ENCODE measurements at regions not wholly inside any gene's neighbourhood (a gene's known extent, or its start where the extent isn't known, plus 50 kb on each side); places are given as distances from the start of the nearest gene placed in this dataset.

DNA sequence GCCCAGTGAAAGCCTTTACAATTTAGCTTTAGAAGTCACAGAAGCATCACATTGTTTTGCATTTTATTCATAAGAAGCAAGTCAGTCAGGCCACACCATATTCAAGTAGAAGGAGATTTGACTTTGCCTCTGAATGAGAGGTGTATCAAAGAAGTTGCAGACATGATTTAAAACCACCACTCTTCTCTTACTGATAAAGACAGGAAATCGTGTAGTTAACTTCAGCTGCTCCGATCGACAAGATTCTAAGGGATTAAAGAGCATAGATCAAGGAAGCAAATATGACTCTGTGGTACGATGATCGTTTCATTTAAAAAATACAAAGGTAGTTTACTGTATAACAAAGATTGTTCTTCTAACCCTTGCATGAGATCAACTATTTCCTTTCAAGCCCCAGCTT is 328.0 kb upstream of the PPP1R2C start:
- Histone ChIP-seq H3K36me3 (replicated peaks; ENCODE audit: low read depth, low read length) (no peaks in the 10 kb centered on the region), H3K4me1 (ENCODE audit: low read length) (no peaks in the 10 kb centered on the region), H4K20me1 (ENCODE audit: insufficient read depth, low read length) (no peaks in the 10 kb centered on the region), H3K9ac (ENCODE audit: low read length) (no peak overlapping the region), H3K9me3 (ENCODE audit: insufficient read depth, low read length) (no peaks in the 10 kb centered on the region), H2AFZ (ENCODE audit: low read depth, low read length) (no peak overlapping the region), H3K4me2 (ENCODE audit: low read length) (no peak overlapping the region), H3K27ac (ENCODE audit: low read length) (no peak overlapping the region), H3K79me2 (ENCODE audit: low read length) (no peaks in the 10 kb centered on the region), H3K27me3 (ENCODE audit: low read depth, low read length) (no peaks in the 10 kb centered on the region), H3K4me3 (ENCODE audit: low read length) (no peak overlapping the region)
- TF ChIP-seq, protein P1, sequence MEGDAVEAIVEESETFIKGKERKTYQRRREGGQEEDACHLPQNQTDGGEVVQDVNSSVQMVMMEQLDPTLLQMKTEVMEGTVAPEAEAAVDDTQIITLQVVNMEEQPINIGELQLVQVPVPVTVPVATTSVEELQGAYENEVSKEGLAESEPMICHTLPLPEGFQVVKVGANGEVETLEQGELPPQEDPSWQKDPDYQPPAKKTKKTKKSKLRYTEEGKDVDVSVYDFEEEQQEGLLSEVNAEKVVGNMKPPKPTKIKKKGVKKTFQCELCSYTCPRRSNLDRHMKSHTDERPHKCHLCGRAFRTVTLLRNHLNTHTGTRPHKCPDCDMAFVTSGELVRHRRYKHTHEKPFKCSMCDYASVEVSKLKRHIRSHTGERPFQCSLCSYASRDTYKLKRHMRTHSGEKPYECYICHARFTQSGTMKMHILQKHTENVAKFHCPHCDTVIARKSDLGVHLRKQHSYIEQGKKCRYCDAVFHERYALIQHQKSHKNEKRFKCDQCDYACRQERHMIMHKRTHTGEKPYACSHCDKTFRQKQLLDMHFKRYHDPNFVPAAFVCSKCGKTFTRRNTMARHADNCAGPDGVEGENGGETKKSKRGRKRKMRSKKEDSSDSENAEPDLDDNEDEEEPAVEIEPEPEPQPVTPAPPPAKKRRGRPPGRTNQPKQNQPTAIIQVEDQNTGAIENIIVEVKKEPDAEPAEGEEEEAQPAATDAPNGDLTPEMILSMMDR (IDR thresholded peaks at IDR 0.05; ENCODE audit: low read depth, low read length) = no peak
- TF ChIP-seq EZH2phosphoT487 (IDR thresholded peaks at IDR 0.05; ENCODE audit: low read depth) = no peak

DNA sequence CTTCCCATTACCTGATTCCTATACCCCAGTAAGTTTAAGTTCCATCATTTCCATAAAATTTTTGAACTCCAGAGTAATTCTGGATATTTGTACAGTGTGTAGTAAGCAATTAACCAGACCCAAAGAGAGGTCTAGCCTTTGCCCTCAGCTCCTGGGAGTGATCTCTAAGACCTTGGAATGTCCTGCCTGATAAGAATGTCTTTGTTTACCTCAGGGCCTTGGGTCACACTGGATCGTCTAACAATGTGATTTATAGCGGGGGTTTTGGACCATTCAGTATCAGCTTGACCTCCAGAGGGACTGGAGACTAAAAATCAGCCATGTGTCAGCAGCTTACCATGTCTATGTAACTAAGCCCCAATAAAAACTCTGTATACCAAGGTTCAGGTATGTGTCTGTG is 330.9 kb upstream of the PPP1R2C start:
- Histone ChIP-seq H3K27me3 (ENCODE audit: low read depth, low read length) (no peaks in the 10 kb centered on the region), H3K36me3 (replicated peaks; ENCODE audit: low read depth, low read length) (no peaks in the 10 kb centered on the region), H4K20me1 (ENCODE audit: insufficient read depth, low read length) (no peaks in the 10 kb centered on the region), H3K4me1 (ENCODE audit: low read length) (no peaks in the 10 kb centered on the region), H3K4me3 (ENCODE audit: low read length) (no peak overlapping the region), H3K79me2 (ENCODE audit: low read length) (no peaks in the 10 kb centered on the region), H3K27ac (ENCODE audit: low read length) (no peak overlapping the region), H2AFZ (ENCODE audit: low read depth, low read length) (no peak overlapping the region), H3K4me2 (ENCODE audit: low read length) (no peak overlapping the region), H3K9ac (ENCODE audit: low read length) (no peak overlapping the region), H3K9me3 (ENCODE audit: insufficient read depth, low read length) (no peaks in the 10 kb centered on the region)
- no peak for TF ChIP-seq EZH2phosphoT487 (IDR thresholded peaks at IDR 0.05; ENCODE audit: low read depth)
- TF ChIP-seq, protein P1 (IDR thresholded peaks at IDR 0.05; ENCODE audit: low read depth, low read length) = no peak

DNA sequence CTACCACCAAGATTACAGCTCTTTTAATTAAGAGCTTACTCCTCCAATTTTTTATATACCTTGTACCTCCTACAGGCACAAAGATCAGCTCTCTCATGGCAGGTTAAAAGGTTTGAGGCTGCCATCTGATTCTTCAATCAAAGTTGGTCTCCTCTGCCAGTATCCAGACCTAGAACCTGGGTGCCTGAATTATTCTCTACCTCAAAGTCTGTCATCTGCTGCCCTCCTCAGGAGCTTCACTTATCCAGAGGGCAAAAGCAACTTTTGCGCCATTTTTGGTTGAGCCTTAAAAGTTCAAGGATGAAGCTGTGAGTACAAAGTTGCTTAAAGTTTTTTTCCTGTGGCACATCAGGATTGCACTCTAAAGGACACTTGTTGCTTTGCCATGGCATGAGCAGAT is 343.7 kb upstream of the PPP1R2C start:
- Histone ChIP-seq H3K27ac (ENCODE audit: low read length) (no peak overlapping the region), H3K9ac (ENCODE audit: low read length) (no peak overlapping the region), H3K36me3 (replicated peaks; ENCODE audit: low read depth, low read length) (no peaks in the 10 kb centered on the region), H3K4me3 (ENCODE audit: low read length) (no peak overlapping the region), H3K4me2 (ENCODE audit: low read length) (no peak overlapping the region), H3K4me1 (ENCODE audit: low read length) (peaks cover 6% of the 10 kb centered on the region), H2AFZ (ENCODE audit: low read depth, low read length) (no peak overlapping the region), H3K79me2 (ENCODE audit: low read length) (no peaks in the 10 kb centered on the region), H4K20me1 (ENCODE audit: insufficient read depth, low read length) (no peaks in the 10 kb centered on the region), H3K27me3 (ENCODE audit: low read depth, low read length) (no peaks in the 10 kb centered on the region), H3K9me3 (ENCODE audit: insufficient read depth, low read length) (no peaks in the 10 kb centered on the region)
- TF ChIP-seq, protein P1 (IDR thresholded peaks at IDR 0.05; ENCODE audit: low read depth, low read length) = peak; percentile 58
- no peak for TF ChIP-seq EZH2phosphoT487 (IDR thresholded peaks at IDR 0.05; ENCODE audit: low read depth)

DNA sequence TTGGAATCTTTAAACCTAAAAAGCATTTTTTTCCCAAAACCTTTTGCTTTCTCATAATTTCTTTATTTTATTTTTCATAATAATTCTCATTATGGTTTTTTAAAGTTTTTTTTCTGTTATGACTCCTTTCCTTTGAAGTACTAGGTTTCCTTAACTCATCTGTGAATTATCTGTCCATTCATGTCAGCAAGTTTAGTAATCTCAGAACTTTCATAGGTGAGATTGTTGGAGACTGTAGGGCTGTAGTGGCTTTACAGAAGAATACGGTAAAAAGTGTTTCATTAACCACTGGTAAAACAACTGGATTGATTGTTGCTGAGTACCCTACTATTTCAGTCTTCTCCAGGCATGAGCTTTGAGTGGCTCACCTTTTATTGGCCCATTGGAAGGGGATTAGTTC is 361.7 kb upstream of the PPP1R2C start:
- H3K27ac ChIP-seq (ENCODE audit: low read length) = no peak overlapping the region
- no peak overlapping the region for H2AFZ ChIP-seq (ENCODE audit: low read depth, low read length)
- no peaks in the 10 kb centered on the region for H3K27me3 ChIP-seq (ENCODE audit: low read depth, low read length)
- no peaks in the 10 kb centered on the region for H3K9me3 ChIP-seq (ENCODE audit: insufficient read depth, low read length)
- H3K4me3 ChIP-seq (ENCODE audit: low read length) = no peak overlapping the region
- no peaks in the 10 kb centered on the region for H4K20me1 ChIP-seq (ENCODE audit: insufficient read depth, low read length)
- H3K36me3 ChIP-seq (replicated peaks; ENCODE audit: low read depth, low read length) = no peaks in the 10 kb centered on the region
- no peaks in the 10 kb centered on the region for H3K79me2 ChIP-seq (ENCODE audit: low read length)
- no peak overlapping the region for H3K4me2 ChIP-seq (ENCODE audit: low read length)
- no peak overlapping the region for H3K9ac ChIP-seq (ENCODE audit: low read length)
- TF ChIP-seq, protein P1 (IDR thresholded peaks at IDR 0.05; ENCODE audit: low read depth, low read length) = no peak
- no peak for TF ChIP-seq EZH2phosphoT487 (IDR thresholded peaks at IDR 0.05; ENCODE audit: low read depth)
- no peaks in the 10 kb centered on the region for H3K4me1 ChIP-seq (ENCODE audit: low read length)
